ENCODE measurements at regions not wholly inside any gene's neighbourhood (a gene's known extent, or its start where the extent isn't known, plus 50 kb on each side); places are given as distances from the start of the nearest gene placed in this dataset.
A peak's percentile ranks its signal among the peaks of the same experiment; 100 is the strongest.

DNA sequence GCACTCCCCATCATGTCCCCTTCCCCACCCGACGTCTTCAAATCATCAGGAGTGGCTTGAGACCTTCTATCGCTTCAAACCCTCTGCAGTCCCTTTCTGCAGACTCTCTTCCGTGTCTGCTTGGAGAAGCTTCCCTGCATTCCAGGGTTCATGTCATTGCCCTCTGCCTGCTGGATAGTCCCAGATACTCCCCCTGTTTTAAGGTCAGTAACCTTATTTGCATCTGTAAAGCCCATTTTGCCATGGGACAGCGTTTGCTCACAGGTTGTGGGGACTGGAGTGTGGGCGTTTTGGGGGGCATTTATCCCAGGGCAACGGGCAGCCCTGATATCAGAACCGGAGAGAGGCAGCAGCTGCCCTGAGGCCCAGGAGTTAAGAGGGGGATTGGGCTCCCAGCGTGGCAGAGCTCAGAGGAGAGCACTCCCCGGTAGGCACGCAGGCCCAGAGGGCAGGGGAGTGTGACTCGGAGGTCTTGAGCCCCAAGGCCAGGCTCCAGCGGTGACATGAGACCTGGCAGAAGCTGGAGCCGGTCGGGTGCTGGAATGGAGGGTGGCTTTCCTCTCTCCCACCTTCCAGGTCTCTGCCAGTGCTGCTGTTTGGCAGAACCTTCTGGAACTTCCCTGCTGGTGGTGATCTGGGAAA, 73.8 kb downstream of the RTP5 start:
- DNase-seq, result no peak

DNA sequence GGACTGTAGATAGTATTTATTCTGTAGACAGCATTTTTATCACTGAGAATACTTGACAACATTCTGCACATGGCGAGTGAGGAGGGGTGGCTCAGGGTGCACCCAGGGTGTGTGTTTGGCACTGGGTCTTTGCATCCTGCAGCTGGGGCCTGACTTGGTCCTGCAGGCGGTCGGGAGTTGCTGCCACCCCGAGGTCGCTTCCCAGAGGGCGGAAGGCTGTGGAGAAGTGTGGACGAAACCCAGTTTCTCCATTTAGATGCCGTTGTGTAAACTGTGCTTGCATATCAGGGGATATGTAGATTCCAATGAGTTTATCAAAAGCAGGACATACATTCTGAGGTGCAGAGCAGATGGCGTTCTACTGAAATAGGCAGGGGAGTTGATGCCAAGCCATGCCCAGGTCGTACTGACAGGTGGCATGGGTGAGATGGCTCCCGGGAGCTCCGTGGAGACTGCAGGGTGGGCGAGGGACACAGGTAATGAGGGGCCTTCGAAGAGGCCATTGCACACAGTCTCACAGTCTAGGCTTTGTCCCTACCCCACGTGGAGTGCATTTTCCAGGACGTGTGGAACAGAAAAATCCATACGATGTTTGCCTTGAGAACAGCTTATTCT, 74.5 kb downstream of the RTP5 start:
- DNase-seq, result no peak

DNA sequence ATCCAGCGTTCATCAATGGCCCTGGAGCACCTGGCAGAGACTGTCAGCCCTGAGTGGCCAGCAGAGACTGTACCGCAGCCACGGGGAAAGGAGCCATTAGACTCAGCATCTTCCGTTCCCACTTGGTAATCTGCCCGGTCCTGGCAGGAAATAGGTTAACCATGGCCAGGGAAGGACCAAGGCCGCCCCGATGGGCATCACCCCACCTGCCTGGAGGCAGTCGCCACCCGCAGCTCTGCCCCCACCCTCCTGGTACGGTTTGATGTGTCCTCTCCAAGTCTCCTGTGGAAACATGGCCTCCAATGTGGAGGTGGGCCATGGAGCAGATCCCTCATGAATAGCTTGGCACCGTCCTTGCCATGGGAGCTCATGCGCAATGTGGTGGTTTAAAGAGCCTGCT, 75.3 kb downstream of the RTP5 start:
- DNase-seq, result no peak

DNA sequence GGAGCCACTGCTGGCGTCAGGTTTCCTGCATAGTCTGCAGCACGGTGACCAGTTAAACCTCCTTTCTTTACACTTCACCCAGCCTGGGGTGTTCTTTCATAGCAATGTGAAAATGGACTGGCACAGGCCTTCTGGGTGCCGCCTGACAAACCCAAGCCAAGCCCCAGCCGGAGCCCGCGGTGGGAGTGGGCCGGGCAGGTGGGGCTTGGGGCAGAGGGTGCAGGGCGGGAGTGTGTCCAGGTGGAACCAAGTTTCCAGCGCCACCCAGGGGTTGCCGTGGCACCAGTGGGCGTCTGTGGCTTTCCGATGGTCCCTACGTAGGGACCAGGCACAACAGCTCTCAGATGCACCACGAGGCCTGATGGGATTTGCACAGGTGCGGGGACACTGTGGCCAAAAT, 75.8 kb downstream of the RTP5 start:
- DNase-seq, result no peak

DNA sequence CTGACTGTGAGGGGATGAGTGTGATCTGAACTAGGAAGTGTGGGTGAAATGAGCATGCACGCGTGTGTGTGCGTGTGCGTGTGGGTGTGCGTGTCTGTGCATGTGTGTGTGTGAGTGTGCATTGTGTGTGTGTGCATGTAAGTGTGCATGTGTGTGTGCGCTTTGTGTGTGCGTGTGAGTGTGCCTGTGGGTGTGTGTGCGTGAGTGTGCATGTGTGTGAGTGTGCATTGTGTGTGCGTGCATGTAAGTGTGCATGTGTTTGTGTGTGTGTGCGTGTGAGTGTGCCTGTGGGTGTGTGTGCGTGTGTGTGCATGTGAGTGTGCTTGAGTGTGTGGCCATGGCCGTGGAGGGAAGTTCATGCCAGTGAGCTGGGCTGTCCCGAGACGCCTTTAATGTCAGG, 76.3 kb downstream of the RTP5 start:
- no peak for DNase-seq

DNA sequence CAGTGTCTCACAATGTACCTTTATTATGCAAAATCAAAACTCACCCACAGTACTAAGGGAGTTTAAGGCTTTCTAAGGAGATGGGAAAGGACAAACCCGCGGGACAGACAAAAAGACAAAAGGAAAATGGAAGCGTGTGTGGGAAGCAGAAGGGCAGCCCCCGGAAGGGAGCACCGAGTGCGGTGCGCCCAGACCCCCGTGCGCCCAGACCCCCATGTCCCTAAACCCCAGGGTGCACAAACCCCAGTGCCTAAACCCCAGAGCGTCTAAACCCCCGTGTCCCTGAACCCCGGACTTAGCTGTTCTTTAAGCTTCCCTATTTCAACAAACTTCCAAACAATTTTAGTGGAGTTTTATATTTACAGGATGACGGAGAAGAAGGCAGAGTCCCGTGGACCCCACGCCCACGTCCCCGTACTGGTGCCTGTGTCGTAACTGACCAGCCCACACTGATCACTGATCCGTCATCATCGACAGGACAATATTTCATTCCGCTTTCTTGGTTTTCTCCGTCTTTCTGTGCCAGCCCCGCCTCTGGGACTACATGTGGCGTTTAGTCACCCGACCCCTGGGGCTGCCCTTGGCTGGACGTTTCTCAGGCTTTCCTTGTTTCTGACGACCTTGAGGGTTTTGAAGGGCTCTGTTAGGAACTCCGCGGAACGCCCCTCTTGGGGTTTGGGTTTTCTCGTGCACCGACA, 76.9 kb downstream of the RTP5 start:
- DNase-seq, result no peak

DNA sequence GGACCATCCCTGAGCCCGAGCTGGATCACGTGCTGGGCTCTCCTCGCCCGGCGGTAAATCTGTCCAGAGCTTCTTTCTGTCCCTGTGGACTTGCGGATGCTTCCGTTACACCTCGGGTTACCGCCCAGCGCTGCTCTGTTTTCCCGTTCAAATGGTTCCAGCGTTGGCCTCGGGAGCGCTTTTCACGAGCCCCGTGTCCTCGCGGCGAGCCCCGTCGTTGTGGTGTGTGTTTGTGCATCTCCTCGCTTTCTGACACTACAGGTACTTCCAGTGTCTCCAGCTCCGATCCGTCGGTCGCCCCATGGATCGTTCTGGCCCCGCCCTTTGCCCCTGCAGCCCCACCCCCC, 77.4 kb downstream of the RTP5 start:
- DNase-seq, result no peak

DNA sequence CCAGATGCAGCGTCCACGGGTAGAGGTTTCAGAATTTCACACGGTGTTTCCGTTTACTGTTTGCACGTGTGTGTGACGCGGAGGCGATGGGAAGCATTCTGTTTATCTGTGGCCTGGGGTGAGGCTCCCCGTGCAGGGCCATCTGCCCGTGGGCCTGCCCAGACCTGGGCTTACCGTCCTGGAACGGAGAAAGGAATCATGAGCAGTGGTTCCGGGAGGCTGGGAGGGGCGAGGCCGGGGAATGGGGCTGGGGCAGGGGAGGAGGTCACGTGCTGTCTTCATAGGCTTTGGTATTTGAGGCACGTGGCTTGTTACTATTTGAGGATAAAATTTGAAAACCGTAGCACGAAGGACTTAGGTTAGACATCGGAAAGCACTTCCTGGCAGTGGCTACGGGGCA, 77.9 kb downstream of the RTP5 start:
- DNase-seq, result no peak

DNA sequence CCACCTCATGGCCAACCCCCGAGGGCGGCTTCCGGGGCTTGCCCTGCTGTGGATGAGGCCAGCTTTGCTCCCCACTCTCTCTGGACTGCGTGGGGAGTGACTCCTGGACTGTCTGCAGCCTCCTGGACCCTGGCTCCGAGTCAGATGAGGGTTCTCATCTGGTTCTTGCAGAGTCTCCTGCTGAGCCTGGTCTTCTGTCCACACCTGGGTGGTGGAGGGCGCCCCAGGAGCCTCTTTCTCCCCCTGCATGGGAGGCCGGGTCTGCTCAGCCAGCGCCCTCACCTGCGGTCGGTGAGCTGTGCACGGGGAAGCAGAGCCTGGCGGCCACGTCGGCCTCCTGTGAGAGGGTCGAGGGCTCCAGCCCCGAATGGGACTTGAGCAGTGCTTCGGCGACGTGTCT, 78.3 kb downstream of the RTP5 start:
- DNase-seq, result no peak

DNA sequence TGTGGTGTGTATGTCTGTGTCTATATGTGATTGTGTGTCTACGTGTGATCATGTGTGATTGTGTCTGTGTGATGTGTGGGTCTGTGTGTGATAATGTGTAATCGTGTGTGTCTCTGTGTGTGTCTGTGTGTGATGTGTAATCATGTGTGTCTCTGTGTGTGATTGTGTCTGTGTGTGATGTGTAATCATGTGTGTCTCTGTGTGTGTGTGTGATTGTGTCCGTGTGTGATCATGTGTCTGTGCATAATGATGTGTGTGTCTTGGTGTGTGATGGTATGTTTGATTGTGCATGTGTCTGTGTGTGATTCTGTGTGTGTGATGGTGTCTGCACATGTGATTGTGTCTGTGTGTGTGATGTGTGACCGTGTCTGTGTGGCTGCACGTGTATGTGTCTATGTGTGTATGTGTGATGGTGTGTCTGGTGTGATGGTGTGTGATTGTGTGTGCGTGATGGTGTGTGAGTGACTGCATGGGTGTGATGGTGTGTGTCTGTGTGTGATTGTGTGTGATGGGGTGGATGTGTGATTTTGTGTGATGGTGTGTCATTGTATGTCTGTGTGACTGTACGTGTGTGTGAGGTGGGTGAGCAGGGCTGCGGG, 78.9 kb downstream of the RTP5 start:
- DNase-seq, result no peak

DNA sequence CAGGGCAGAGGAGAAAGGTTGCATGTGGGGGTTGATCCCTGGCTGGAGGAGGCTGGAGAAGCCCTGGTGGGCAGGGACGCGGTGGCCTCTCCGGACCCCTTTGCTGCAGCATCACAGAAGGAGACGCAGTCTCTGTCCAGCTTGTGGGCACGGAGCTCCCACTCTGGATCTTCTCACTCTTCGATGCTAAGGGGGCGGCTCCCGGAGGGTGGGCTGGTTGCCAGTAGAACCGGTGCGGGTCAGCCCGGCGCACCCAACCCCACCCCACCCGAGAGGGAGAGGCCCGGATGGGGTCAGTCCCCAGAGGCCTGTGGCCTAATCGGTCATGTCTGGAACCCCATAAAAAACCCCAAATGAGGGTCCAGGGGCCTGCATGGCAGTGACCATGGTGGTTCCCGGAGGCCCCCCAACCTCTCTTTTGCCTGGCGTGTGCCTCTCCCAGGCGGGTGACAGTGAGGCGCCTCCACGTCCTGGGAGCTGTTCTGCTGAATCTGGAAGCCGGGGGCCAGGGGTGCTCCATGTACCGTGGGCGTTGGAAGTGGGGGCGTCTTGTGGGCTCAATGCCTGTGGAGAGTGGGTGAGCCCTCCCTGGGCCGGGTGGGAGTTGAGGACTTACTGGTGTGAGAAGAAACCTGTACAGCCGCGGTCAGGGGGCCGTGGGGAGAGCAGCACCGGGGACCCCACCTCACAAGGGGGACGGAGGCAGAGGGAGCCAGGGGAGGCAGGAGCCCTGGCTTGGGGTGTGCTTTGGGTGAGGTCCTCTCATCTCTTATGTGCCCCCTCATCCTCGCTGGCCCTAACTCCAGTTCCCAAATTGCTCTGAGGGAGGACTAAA, 79.6 kb downstream of the RTP5 start:
- DNase-seq, result no peak

DNA sequence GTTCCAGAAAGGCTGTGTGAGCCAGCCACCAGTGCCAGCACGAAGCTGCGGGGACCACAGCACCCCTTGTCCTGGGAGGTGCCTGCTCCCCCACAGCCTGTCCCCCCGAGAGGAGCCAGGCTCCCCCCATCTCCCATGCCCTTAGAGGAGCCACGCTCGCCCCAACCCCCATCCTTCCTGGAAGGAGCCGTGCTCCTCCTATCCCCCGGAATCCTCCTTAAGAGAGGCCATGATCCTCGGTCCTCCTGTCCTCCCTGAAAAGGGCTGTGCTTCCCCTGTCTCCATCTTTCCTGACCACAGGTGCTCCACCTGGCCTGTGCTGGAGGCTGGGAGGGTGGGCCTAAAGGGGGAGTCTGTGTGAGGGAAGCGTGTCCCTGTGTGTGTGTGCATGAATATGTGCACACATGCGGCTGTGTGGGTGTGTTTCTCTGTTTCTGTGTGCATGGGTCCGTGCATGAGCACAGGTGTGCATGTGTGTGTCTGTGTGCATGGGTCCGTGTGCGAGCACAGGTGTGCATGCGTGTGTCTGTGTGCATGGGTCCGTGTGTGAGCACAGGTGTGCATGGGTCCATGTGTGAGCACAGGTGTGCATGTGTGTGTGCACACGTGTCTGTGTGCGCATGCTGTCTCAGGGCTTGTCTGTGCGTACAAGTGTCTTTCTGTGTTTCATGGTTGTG, 80.3 kb downstream of the RTP5 start:
- no peak for DNase-seq

DNA sequence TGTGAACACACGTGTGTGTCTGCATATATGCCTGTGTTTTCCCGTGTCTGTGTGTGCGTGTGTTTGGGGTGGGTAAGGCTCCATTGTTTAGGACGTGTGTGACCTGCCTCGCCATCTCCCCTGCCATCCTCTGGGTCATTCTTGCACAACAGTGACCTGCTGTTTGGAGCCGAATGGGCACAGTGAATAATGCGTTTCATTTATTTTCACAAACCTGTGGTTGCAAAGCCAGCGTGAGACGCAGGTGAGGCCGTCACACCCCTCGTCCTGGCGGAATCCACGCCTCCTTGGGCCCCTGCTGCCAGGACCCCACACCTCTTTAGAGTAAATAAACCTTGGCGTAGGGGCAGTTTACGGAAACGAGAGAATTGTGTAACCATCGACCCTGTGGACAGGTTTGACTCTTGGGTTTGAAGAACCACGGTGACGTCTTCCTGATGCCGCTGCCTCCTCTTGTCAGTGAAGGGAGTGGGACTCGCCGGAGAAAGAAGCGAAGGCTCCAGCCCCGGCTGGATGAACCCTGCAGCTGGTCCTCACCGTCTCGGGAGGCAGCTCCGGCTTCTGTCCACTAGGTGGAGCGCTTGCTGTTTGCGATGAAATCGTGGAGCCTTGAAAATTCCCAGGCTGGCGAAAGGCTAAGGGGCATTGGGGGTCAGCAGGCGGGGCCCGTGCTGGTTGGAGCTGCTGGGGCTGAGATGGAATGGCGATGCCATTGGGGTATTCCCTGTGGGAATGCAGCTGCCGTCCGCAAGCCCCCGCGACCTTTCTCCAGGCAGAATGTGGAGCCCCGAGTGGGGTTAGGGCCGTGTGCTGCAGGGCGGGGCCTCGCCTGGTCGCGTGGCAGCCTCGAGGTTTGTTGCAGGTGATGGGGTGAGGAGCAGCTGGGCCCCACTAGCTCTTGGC, 81.1 kb downstream of the RTP5 start:
- DNase-seq, result peak; percentile 49

DNA sequence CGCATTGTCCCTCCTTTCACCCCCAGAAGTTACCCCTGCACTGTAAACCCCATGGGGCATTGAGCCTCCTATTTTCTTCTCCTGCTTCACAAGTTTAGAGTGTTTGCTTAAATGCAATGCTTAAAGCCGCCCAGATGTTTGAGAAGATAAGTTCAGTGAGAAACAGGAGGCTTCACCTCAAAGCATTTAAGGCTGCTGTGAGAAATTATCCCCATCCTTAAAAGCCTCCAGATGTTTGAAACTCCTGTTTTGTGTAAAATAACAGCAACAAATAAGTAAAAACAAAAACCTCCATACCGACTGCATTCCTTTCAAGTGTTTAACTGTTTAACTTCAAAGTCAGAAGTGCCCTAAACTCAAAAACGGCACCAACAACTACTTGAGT, 81.8 kb downstream of the RTP5 start:
- DNase-seq, result no peak

DNA sequence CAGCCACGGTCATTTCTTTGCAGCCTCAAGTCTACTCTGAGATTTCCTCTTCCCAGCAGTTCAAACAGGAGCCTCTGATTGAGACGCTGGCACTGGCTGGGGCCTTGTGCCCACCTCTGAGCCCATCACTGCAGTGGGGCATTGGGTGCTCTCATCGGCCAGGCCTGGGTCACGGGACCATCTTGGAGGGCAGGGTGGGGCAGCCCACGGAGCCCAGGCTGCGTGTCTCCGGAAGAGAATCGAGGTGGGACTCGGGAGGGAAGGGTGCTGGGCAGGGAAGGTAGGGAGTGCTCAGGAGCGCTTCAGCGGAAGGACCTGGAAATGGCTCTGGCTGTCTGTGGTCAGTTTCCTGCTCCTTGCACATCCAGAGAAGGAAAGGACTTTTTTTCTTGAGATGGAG, 82.4 kb downstream of the RTP5 start:
- DNase-seq, result no peak

DNA sequence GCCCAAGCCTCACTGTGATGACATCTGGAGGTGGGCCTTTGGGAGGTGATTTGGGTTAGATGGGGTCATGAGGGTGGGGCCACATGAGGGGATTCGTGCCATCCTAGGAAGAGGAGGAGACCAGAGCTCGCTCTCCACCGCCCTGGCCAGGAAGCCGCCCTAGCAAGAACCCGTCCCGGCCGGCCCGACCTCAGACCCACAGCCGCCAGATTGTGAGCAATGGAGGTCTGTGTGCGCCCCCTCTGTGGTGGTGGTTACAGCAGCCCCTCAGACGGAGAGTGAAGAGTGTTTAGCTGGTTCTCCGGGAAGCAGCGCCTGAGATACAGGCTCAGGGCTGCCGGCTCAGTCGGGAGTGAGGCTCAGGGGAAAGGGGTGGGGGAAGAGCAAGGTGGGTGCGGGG, 83.3 kb downstream of the RTP5 start:
- no peak for DNase-seq

DNA sequence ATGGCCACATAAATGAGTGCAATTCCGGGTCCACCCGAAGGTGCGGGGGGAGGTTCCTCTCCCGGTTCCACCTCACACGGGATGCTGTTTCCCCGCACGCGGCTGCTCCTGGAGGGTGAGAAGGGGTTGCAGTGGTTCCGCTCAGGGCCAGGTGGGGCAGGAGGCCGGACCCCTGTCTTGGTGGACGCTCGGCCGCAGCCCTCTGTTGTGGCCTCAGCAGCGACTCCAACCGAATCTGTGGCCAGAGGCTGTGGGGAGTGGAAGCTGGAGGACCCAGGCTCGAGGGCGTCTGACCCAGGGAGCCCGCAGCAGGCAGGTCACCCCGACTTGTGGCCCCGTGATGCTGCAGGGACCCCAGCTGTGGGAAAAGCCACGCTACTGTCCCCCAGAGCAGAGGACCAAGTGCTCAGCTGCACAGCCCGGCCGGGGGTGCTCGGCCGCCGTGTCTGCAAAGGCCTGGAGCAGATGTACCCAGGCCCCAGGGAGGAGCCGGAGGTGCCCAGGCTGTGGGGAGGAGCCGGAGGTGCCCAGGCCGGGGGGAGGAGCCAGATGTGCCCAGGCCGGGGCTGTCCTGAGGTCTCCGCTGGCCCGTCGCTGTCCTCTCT, 83.9 kb downstream of the RTP5 start:
- no peak for DNase-seq

DNA sequence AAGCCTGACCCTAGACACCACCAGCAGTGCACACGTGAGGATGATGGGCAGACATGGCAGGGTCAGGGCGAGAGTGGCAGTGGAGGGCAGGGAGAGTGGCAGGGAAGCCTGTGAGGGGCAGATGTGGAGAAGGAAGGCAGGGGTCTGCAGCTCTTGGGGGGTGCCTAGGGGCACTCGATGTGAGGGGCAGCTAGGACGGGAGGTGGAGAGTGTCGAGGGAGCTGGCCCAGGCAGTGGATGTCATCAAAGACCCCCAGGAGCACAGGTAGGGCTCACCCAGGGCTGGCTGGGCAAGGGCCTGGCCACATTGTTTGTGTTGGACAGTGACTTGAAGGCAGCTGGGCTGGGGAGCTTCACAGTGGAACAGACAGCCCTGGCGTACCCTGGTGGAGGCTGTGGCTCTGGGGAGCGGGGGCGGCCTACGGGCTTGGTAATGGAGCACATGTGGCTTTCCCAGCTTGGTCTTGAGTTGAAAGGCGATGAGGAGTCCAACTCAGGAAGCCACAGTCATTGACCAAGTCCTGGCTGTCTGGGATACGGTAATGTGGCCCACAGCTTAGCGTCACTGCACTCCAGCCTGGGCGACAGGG, 87.1 kb downstream of the RTP5 start:
- DNase-seq, result no peak

DNA sequence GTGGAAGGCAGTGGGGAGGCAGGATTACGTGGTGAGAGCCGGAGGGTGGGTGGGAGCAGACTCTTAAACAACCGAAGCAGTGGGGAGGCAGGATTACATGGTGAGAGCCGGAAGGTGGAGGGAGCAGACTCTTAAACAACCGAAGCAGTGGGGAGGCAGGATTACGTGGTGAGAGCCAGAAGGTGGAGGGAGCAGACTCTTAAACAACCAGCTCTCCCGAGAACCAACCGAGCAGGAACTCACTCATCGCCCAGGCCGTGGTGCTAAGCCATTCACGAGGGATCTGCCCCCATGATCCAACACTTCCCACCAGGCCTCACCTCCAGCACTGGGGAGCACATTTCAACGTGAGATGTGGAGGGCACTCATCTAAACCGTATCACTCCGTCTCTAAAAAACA, 87.7 kb downstream of the RTP5 start:
- no peak for DNase-seq

DNA sequence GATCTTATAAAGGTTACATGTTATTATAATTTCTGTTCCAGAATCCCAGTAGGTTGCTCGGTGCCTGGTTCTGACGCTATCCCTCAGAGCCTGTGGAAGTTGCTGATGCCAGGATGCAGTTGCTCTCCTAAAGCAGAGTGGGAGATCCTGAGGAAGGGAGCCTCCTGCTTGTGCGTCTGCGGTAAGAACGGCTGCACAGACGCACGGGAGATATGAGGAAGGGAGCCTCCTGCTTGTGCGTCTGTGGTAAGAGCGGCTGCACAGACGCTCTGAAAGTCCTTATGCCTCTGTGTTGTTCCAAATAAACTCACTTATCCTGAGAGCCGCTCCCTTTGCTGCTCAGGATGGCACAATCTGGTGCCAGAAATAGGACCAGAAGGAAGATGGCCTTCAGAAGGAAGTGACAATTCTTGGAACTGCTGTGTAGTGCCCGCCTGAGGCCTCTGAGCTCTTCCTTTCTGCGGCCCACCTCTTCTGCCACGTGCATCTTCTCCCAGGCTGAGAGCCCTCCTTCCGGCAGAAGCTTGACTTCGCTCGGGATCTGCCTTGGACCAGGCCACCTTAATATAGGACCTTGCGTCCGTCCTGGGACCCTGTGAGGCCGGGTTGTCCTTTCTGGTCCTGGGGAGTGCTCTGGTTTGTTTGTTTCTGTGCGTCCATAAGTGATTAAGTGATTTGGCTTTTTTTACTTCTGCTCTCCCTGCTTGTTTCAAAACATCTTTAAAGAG, 89.5 kb downstream of the RTP5 start:
- no peak for DNase-seq

Data from CD4-positive, alpha-beta T cell treated with Interleukin-4 for 4 hours (primary cell).